HG03558 (cell line): ENCODE measurements at regions not wholly inside any gene's neighbourhood (a gene's known extent, or its start where the extent isn't known, plus 50 kb on each side); places are given as distances from the start of the nearest gene placed in this dataset.
"Not testable (repeated sequence)": the region's sequence is repeated elsewhere in the genome, so short reads cannot be mapped to it uniquely, and the experiment has no call there.

Experiments
- ATAC-seq: cut with Tn5 transposase; IDR thresholded peaks from one replicate; pipeline ENCODE4 v1.9.1; 2021; ENCODE audit warnings: moderate number of reproducible peaks; ENCODE audit not compliant: unreplicated experiment; ENCODE audit errors: extremely low read depth

GRCh38 chr5:125969011-125969813, 454.0 kb upstream of the GRAMD2B start:
- ATAC-seq = no peak

- no peak for ATAC-seq
Observed at GRCh38 chr5:125969814-125970171, 453.4 kb upstream of the GRAMD2B start.

- no peak for ATAC-seq
Observed at GRCh38 chr5:125970631-125971307, 452.4 kb upstream of the GRAMD2B start.

GRCh38 chr5:125972706-125973105, 450.5 kb upstream of the GRAMD2B start:
- no peak for ATAC-seq

- no peak for ATAC-seq
Observed at GRCh38 chr5:125974679-125975078, 448.5 kb upstream of the GRAMD2B start.

GRCh38 chr5:125976421-125977000, 446.7 kb upstream of the GRAMD2B start:
- no peak for ATAC-seq

GRCh38 chr5:125978015-125978414, 445.2 kb upstream of the GRAMD2B start:
- ATAC-seq = no peak

GRCh38 chr5:125979636-125980035, 443.6 kb upstream of the GRAMD2B start:
- no peak for ATAC-seq

GRCh38 chr5:125981016-125981415, 442.2 kb upstream of the GRAMD2B start:
- no peak for ATAC-seq

GRCh38 chr5:125987677-125988255, 435.4 kb upstream of the GRAMD2B start:
- ATAC-seq = no peak

- no peak for ATAC-seq
Observed at GRCh38 chr5:125992050-125992449, 431.2 kb upstream of the GRAMD2B start.

GRCh38 chr5:125999271-126000030, 423.8 kb upstream of the GRAMD2B start:
- not testable (repeated sequence) for ATAC-seq

- no peak for ATAC-seq
Observed at GRCh38 chr5:126000507-126000906, 422.7 kb upstream of the GRAMD2B start.

GRCh38 chr5:126002222-126002897, 420.8 kb upstream of the GRAMD2B start:
- no peak for ATAC-seq

GRCh38 chr5:126003309-126003708, 419.9 kb upstream of the GRAMD2B start:
- ATAC-seq = no peak

- no peak for ATAC-seq
Observed at GRCh38 chr5:126004636-126005035, 418.6 kb upstream of the GRAMD2B start.

GRCh38 chr5:126007841-126008240, 415.4 kb upstream of the GRAMD2B start:
- no peak for ATAC-seq

- ATAC-seq = no peak
Observed at GRCh38 chr5:126009566-126009965, 413.6 kb upstream of the GRAMD2B start.

GRCh38 chr5:126011526-126011925, 411.7 kb upstream of the GRAMD2B start:
- not testable (repeated sequence) for ATAC-seq

- no peak for ATAC-seq
Observed at GRCh38 chr5:126014676-126015075, 408.5 kb upstream of the GRAMD2B start.
